GM19452 (cell line): ENCODE measurements at regions not wholly inside any gene's neighbourhood (a gene's known extent, or its start where the extent isn't known, plus 50 kb on each side); places are given as distances from the start of the nearest gene placed in this dataset.

Experiments
- ATAC-seq: cut with Tn5 transposase; IDR thresholded peaks from one replicate; pipeline ENCODE4 v1.9.1; 2021; ENCODE audit not compliant: unreplicated experiment

DNA sequence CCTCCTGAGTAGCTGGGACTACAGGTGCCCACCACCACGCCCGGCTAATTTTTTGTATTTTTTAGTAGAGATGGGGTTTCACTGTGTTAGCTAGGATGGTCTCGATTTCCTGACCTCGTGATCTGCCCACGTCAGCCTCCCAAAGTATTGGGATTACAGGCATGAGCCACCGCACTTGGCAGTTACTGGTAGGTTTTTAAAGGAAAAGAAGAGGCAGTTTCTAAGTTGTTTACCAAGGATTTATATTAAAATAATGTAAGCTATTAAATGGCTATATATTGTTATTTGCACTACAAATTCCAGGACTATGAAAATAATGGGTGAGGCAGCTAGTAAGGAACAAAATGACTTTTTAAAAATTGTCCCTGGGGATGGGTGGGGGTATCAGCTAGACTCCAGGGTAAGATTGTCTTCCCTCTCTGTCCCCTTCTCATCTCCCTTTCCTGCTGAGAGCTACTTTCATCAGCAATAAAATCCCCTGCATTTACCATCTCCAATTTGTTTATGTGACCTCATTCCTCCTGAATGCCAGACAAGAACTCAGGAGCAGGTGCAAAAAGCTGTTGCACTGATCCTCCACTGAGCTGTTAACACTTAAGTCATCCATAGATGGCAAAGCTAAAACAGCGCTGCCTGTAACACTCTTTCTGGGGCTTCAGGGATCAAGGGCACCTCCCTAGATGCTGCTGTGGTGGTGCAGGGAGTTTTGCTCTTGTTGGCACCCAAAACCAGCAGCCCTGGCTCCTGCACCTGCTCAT lies 165.2 kb downstream of the ZPLD1 start:
- ATAC-seq: no peak

DNA sequence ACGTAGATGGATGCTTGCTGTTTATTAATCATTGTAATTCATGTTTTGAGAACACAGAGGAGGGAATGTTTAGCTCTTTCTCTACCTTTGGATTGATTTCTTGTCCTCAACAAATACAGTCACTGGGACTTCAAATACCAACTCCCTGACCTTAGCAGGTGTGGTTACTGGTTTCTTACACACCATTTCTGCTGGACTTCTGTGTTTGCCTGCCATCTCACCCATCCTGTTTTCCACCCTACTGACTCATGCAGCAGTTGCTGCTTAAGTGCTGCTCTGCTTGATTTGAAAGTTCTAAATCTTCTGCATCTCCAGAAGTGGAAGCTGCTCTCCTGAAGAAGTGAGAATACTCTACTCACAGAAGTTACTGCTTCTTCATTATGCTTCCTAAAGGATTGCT lies 170.3 kb downstream of the ZPLD1 start:
- no peak for ATAC-seq

- ATAC-seq: no peak
Observed at GRCh38 chr3:102608875-102609274, 174.1 kb downstream of the ZPLD1 start.

DNA sequence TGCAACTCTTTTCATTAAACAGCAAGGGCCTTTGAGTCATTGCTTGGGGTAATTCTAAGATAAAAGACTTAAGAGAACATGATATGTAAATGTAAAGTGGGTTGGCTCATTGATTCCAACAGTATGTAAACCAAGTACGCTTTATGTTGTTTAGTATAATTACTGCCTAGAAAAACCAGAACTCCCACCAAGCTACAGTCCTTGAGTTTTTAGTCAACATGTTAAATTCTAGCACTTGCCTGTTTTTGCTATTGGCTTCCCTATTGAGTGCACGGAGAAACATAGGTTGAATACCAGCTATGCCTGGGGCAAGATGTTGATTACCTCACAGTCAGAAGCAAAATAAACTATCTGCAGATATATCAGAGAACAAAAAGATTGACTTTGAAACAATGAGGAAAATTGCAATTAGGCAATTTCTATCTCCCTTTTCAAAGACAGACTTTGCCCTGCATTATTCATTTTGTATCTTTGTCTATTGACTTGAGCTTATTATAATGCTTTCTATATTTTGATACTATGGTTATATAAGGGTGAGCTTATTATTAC lies 179.3 kb downstream of the ZPLD1 start:
- no peak for ATAC-seq

DNA sequence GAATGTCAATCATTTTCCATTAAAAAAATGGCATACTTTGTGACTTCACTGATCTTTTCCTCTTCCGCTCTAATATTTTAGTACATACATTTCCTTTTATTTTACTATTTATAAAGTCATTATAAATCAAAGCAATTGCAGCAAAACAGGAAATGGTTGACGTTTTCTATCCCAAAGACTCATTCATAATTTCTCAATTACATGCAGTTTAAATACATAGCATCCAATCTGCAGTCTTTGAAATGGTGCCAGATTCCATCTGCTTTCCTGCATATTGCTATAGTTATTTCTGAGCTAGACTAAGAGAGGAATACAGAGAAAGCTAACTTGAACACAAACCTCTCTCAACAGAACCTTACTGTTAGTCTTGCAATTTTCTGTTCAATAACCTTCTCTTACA lies 179.8 kb downstream of the ZPLD1 start:
- ATAC-seq: no peak

DNA sequence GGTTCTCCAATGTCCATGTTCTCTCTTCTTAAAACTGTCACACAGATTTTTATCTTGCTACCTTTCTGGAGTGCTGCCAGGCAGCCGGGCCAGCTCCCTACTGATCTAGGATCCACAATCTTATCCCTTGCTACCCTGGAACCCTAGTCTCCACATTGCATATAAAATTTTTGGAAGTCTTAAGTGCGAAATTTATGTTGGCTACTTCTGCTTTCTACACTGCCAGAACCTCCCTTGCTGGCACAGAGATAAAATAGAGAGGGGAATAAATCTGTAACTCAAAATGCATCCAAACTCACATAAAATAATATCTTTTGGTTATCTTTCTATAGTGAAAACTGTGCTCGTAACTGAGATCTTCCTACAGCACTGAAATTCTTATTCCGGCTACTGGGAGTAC lies 182.6 kb downstream of the ZPLD1 start:
- ATAC-seq: no peak

DNA sequence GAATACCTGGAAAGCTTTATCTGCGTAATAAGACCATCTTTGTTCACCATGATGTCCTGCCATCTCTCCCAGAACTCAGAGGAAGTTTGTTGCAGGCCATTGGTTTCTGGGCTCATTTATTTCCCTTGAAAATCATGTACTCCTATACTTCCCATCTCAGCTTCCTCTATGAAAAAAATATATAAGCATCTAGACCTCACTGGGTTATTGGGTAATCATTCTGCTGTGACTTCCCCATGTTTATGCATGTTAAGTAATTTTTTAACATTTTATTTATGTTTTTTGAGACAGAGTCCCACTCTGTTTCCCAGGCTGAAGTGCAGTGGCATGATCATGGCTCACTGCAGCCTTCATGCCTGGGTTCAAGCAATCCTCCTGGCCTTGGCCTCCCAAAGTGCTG lies 184.5 kb downstream of the ZPLD1 start:
- ATAC-seq: no peak

GRCh38 chr3:102629943-102630342 lies 195.1 kb downstream of the ZPLD1 start:
- no peak for ATAC-seq

DNA sequence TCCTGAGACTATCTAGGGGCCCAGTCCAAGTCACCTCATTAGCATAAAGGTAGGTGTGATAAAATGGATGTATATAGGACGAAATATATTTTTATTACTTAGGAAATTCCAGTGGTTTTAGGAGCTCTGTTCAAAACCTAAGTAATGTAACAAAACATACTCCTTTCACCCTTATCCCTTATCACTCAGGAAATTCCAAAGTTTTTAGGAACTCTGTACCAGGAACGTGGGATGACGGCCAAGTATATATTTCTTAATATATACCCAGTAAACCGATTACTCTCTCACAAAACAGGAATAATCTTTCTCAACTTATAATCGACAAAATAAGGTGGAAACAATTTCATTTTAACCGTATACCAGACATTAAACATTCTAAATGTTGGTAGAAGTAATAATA lies 195.7 kb downstream of the ZPLD1 start:
- ATAC-seq: no peak

DNA sequence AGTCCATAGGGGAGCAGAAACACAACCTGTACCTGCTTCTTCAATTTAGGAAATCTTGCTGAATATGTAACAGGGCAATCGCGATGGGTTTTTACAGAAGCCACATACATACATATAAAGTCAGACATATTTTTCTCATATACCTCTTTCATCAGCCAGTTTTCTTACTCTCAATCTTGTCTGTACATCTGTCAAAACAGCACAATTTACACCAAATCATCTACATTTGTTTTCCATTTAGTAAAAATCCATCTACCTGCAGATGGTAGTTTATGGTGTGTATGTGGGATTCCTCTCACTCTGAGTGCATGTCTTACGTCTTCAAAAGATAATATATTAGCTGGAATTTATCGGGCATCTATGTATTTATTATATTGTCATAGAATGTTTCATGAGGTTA lies 208.7 kb downstream of the ZPLD1 start:
- no peak for ATAC-seq

GRCh38 chr3:102646557-102646956 lies 211.7 kb downstream of the ZPLD1 start:
- no peak for ATAC-seq

- no peak for ATAC-seq
Observed at GRCh38 chr3:102660653-102661052, 225.8 kb downstream of the ZPLD1 start.

- no peak for ATAC-seq
Observed at GRCh38 chr3:102661707-102662497, 227.1 kb downstream of the ZPLD1 start.

DNA sequence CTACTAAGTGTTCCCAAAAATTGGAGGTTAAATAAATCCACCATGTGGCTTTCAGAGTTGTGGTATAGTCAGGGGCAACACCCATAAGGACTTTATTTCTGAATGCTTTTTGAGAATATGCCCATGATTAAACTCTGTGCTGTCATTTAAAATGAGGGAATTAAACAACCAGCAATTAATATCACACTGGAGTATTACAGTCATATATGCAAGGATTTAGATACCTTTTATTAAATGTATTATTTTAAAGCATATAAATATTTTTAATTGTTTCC lies 227.6 kb downstream of the ZPLD1 start:
- no peak for ATAC-seq

DNA sequence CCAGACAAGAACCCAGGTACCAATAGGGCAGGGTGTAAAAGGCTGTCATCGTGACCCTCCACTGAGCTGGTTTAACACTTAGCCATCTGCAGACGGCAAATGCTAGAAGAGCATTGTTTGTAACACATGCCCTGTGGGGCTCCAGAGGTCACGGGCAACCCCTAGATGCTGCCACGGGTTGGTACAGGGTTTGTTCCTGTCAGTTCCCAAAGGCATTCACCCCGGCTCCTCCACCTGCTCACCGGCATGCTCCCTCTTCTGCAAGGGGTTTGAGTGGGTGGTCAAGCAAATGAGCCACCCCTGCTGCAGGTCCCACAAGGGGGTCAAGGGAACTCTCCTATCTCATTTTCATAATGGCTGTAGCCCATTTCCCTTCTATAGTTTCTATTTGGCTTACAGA lies 229.3 kb downstream of the ZPLD1 start:
- no peak for ATAC-seq

- no peak for ATAC-seq
Observed at GRCh38 chr3:102665183-102665582, 230.4 kb downstream of the ZPLD1 start.

- no peak for ATAC-seq
Observed at GRCh38 chr3:102668247-102668646, 233.4 kb downstream of the ZPLD1 start.

GRCh38 chr3:102670986-102671385 lies 236.2 kb downstream of the ZPLD1 start:
- no peak for ATAC-seq

DNA sequence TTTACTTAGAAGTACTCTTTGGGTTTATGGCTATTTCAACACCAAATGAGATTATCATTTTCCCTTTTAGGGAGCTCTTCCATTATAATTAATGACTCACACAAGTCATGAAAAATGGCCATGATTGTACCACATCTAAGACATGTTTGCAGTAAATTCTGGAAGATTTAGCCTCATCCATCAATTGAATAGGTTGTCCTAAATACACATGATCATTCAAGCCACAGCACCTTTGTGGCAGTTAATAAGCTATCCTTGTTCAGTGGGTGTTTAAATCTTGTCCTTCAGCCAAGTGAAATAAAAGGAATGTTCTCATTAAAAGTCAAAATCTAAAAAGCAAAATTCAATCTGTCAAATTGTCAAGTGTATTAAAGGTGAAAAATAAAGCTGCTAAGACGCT lies 237.5 kb downstream of the ZPLD1 start:
- ATAC-seq: no peak

GRCh38 chr3:102673271-102674115 lies 238.7 kb downstream of the ZPLD1 start:
- ATAC-seq: peak; percentile 90

DNA sequence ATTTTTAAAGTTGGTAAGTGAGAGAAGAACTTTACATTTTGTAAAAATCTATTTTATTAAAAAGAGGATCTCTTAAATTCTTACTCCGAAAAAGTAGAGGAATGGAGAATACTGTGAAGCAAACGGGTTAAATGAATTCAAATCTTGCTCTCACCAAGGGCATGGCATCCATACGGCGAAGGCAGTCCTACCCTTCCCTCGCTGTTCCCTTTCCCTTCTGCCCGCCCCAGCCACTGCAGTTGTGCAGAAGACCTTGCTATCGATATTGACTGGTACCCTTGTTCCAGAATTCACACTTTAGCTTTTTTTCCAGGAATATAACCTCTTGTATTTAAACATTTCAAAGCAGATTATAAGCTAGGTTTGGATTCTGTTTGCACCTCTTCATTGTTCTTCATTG lies 239.5 kb downstream of the ZPLD1 start:
- no peak for ATAC-seq

DNA sequence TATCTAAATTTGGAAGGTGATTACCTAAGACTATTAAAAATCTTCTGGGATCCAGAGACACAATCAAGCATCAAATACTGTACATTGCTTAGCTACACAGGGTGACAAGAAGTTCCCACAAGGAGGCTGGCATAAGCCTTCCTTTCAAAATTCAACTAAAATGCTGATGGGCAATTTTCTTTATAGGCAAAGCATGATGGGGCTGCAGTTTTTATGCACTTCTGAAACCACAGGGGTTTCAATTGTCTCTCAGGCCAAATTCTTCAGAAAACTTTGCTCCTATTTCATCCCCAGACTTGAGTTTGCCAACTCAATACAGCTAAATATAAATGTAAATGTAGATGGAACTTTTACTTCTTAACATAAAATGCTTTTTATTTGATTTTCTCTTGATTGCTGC lies 241.6 kb downstream of the ZPLD1 start:
- ATAC-seq: no peak
